Fibroblast of lung (primary cell): ENCODE measurements at regions not wholly inside any gene's neighbourhood (a gene's known extent, or its start where the extent isn't known, plus 50 kb on each side); places are given as distances from the start of the nearest gene placed in this dataset.

ENCODE experiments used
- DNase-seq, 2 donors: peaks; one replicate each; pipeline versions ENCODE4 v3.0.0 to v3.0.0-alpha.2; 2010; ENCODE audit warnings: low read depth in 2 of 2
- H2AFZ ChIP-seq: 2 replicates; pipeline ENCODE4 v1.5.1; 2012; ENCODE audit warnings: low read length, control low read depth, inconsistent platforms
- H3K27ac ChIP-seq: 2 replicates; pipeline ENCODE4 v1.5.1; 2011; ENCODE audit warnings: low read length, control low read depth; ENCODE audit not compliant: insufficient read depth
- H3K27me3 ChIP-seq: 2 replicates; pipeline ENCODE4 v1.5.1; 2011; ENCODE audit warnings: mild to moderate bottlenecking, low read length; ENCODE audit not compliant: control insufficient read depth, insufficient read depth
- H3K36me3 ChIP-seq: 2 replicates; pipeline ENCODE4 v1.5.1; 2011; ENCODE audit warnings: low read length; ENCODE audit not compliant: control insufficient read depth, insufficient read depth
- H3K4me1 ChIP-seq: 2 replicates; pipeline ENCODE4 v1.5.1; 2011; ENCODE audit warnings: low read length; ENCODE audit not compliant: control insufficient read depth, insufficient read depth; ENCODE audit errors: extremely low read depth
- H3K4me2 ChIP-seq: 2 replicates; pipeline ENCODE4 v1.5.1; 2011; ENCODE audit warnings: low read length, control low read depth; ENCODE audit not compliant: insufficient read depth; ENCODE audit errors: extremely low read depth
- H3K4me3 ChIP-seq, 4 experiments: fragments of 200-600 bp in 1 of 4; sonication (generic) in 1 of 4; replicated peaks in 1 of 4; 2 replicates each; pipeline ENCODE4 v1.5.1; 2011 to 2016; ENCODE audit warnings: low read length in 4 of 4, low read depth in 3 of 4, mild to moderate bottlenecking in 3 of 4, control low read depth in 2 of 4, inconsistent platforms in 1 of 4, mixed read lengths in 1 of 4; ENCODE audit not compliant: insufficient read depth in 1 of 4; ENCODE audit errors: control extremely low read depth in 1 of 4
- H3K79me2 ChIP-seq: 2 replicates; pipeline ENCODE4 v1.5.1; 2012; ENCODE audit warnings: mild to moderate bottlenecking, low read length, inconsistent platforms; ENCODE audit not compliant: control insufficient read depth, insufficient read depth
- H3K9ac ChIP-seq: 2 replicates; pipeline ENCODE4 v1.5.1; 2011; ENCODE audit warnings: mild to moderate bottlenecking, low read length, control low read depth; ENCODE audit not compliant: insufficient read depth
- H3K9me3 ChIP-seq: 2 replicates; pipeline ENCODE4 v1.5.1; 2012; ENCODE audit warnings: low read depth, low read length; ENCODE audit not compliant: control insufficient read depth, insufficient read depth
- H4K20me1 ChIP-seq: 2 replicates; pipeline ENCODE4 v1.5.1; 2011; ENCODE audit warnings: low read length; ENCODE audit not compliant: control insufficient read depth, insufficient read depth; ENCODE audit errors: extremely low read depth
- CTCF ChIP-seq, 2 donors: IDR thresholded peaks in 1 of 2; conservative IDR thresholded peaks in 1 of 2; 1 replicate in 1 of 2; 2 replicates in 1 of 2; pipeline ENCODE4 v1.5.1; 2011 to 2012; ENCODE audit warnings: low read length in 2 of 2, control low read depth in 1 of 2, inconsistent platforms in 1 of 2, low read depth in 1 of 2, mild to moderate bottlenecking in 1 of 2
- EZH2 ChIP-seq: IDR thresholded peaks from 2 replicates; pipeline ENCODE4 v1.5.1; 2012; ENCODE audit warnings: low read length, control low read depth, mild to moderate bottlenecking; ENCODE audit errors: missing control alignments

DNA sequence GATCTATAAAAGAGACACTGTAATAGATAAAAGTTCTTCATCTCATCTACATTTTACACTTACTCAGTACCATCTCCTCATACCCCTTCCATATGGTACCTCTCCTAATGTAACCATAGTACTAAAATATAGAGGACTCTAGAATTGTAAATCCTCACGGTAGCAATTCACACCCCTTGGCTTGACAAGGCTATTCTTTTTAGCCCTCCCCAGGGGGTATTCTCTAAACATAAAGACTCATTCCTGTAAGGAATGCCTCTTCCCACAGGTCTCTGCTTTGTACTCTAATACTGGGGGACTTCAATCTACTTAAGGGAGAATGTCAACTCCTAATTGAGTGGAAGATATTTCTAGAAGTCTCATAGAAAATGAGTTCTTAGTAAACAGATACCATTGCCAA, 85.9 kb downstream of the VIP start:
- TF ChIP-seq EZH2 (no peak), CTCF (conservative IDR thresholded peaks at IDR 0.05 in 1 of 2, IDR thresholded peaks at IDR 0.05 in 1 of 2; ENCODE audit: low read depth in 1 of 2, low read length in 2 of 2) (no peak)
- Histone ChIP-seq H4K20me1 (no peaks in the 10 kb centered on the region), H3K36me3 (no peaks in the 10 kb centered on the region), H3K4me3 (no peak overlapping the region), H3K9me3 (no peaks in the 10 kb centered on the region), H3K9ac (no peak overlapping the region), H3K79me2 (no peaks in the 10 kb centered on the region), H2AFZ (no peak overlapping the region), H3K27me3 (no peaks in the 10 kb centered on the region), H3K4me1 (no peaks in the 10 kb centered on the region), H3K4me2 (no peak overlapping the region), H3K27ac (no peak overlapping the region)
- no peak for DNase-seq

DNA sequence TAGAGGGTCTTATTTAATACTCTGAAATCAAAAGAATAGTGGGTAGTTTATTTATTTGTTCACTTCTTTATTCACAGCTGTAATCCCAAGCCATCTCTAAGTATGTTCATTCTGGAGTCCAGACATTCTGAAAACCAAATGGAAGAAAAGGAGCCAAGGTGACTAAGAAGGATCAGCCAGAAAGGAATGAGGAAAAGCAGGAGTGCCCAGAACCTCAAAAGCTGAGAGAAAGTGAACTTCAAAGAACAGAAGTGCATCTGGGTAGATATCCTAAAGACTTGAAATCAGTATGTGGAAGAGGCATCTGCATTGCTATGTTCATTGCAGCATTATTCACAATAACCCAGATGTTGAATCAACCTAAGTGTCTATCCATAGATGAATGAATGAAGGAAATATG, 94.8 kb downstream of the VIP start:
- DNase-seq, result no peak
- Histone ChIP-seq H2AFZ (no peak overlapping the region), H3K27ac (no peak overlapping the region), H3K4me1 (no peaks in the 10 kb centered on the region), H3K36me3 (no peaks in the 10 kb centered on the region), H3K27me3 (no peaks in the 10 kb centered on the region), H3K9me3 (no peaks in the 10 kb centered on the region), H3K4me2 (no peak overlapping the region), H3K4me3 (no peak overlapping the region), H4K20me1 (no peaks in the 10 kb centered on the region), H3K79me2 (no peaks in the 10 kb centered on the region), H3K9ac (no peak overlapping the region)
- TF ChIP-seq CTCF (conservative IDR thresholded peaks at IDR 0.05 in 1 of 2, IDR thresholded peaks at IDR 0.05 in 1 of 2; ENCODE audit: low read depth in 1 of 2, low read length in 2 of 2) (no peak), EZH2 (no peak)

GRCh38 chr6:152846825-152847224, 96.2 kb downstream of the VIP start:
- Histone ChIP-seq H3K4me3 (no peak overlapping the region), H4K20me1 (no peaks in the 10 kb centered on the region), H3K4me1 (no peaks in the 10 kb centered on the region), H3K27ac (no peak overlapping the region), H3K4me2 (no peak overlapping the region), H3K9ac (no peak overlapping the region), H3K27me3 (no peaks in the 10 kb centered on the region), H3K36me3 (no peaks in the 10 kb centered on the region), H2AFZ (no peak overlapping the region), H3K9me3 (no peaks in the 10 kb centered on the region), H3K79me2 (no peaks in the 10 kb centered on the region)
- no peak for DNase-seq
- no peak for TF ChIP-seq EZH2
- TF ChIP-seq CTCF (conservative IDR thresholded peaks at IDR 0.05 in 1 of 2, IDR thresholded peaks at IDR 0.05 in 1 of 2; ENCODE audit: low read depth in 1 of 2, low read length in 2 of 2), result no peak
